Activated CD4-positive, alpha-beta T cell treated with anti-CD3 and anti-CD28 coated beads, Interleukin-2, amount 50 U/mL, for 4 hours (primary cell): ENCODE measurements at regions not wholly inside any gene's neighbourhood (a gene's known extent, or its start where the extent isn't known, plus 50 kb on each side); places are given as distances from the start of the nearest gene placed in this dataset.
"Not testable (repeated sequence)": the region's sequence is repeated elsewhere in the genome, so short reads cannot be mapped to it uniquely, and the experiment has no call there.

ENCODE experiments used
- DNase-seq, 2 experiments: peaks; one replicate each; pipeline ENCODE4 v3.0.0-alpha.2; 2020

DNA sequence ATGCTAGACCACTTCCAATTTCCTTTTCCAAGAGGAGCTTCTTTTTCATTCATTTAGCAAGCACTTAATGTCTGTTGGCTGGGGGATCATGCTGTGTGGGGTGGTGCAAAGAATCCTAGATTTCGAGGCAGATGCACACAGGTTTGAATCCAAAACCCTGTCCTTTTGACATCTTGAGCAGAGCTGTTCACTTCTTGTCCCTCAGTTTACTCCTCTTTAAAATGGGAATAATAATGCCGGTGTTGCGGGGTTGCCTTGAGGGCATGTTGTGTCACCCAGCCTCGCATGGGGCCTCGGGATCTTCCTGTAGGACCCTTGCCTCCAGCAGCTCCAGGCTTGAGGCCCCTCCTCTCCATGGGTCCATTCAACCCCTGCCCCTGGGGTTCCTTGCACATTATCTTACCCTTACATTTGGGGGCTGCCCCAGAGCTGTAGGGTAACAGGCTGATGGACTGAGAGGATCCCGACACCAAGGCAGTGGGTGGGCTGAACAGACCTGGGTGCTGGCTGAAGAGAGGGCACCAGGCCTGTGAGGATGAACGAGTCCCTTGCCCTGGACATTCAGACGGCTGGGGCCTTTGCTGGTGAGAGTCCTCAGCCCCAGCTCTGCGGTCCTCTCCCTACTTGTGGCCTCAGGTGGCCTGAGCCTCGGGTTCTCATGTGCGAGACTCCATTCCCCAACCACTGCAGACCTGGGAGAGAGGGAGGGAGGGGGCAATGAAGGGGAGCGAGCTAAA lies 145.8 kb downstream of the BARX1 start:
- DNase-seq: no peak

- no peak for DNase-seq
Measured at GRCh38 chr9:93808115-93809029, 146.8 kb downstream of the BARX1 start.

DNA sequence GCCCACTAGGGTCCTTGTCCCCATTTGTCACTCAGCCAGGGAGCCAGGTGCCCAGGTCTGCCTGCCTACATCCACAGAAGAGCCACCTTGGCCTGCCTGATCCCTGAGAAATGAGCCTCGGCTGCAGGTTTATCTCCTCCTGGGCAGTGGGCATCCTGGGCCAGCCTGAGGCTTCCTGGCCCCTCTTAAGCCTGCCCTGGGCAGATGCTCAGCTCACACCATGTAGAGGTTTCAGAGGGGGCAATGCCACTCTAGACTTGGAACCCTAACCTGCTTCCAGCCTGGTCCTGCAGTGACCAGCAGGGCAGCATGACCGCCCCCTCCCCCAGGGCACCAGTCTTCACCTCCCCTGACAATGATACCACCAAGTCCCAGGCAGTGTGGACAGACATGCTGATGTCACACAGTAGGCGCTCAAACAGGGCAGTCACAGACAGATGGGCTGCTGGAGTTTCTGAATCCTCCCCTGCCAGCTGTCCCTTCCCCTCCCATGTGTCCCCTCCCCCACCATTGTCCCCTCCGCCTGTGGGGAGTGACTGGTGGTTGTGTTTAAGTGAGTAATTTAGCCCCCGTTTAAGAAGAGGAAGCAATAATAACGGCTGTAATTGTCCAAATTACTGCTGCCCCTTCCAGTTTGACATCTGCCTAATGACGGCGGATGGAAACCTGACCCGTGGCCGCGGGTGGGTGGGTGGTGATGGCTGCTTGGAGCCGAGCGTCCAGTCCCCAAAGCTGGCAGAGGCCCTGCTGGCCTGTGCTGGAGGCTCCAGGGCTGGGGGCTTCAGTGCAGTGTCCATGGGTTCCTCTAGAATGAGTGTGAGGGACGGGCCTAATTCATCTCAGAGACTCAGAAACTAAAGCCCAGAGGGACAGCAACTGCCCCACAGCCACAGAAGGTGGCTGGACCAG lies 147.7 kb downstream of the BARX1 start:
- no peak for DNase-seq

- DNase-seq: no peak
Measured at GRCh38 chr9:93801581-93802284, 153.4 kb downstream of the BARX1 start.

DNA sequence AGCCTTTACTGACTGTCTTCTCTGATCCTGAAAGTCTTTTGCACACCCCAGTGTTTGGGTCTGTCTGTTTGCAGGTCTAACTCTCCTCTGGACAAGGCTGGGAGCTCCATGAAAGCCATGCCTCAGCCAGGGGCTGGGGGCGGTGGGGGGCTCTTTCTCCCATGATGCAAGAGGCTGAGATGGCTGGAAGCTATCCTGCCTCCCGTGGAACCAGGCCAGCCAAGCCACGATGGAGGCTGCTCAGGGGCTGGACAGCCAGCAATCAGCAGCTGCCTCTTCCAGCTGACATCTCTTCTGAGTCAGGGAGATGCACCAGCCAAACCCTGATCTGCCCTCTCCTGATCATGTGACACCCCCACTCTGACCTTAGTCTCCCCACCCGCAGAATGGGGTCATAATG lies 154.0 kb downstream of the BARX1 start:
- no peak for DNase-seq

DNA sequence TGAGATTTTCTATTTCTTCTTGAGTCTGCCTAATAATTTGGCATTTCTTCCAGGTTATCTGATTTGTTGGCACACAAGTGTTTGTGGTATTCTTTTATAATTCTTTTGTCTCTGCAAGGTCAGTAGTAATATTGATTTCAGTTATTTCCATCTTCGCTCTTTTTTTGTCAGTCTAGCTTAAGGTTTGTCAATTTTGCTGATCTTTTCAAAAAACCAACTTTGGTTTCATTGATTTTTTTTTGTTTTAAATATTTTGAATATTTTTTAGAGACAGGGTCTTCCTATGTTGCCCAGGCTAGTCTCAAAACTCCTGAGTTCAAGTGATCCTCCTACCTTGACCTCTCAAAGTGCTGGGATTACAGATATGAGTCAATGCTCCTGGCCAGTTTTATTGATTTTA lies 162.8 kb downstream of the BARX1 start:
- no peak for DNase-seq

DNA sequence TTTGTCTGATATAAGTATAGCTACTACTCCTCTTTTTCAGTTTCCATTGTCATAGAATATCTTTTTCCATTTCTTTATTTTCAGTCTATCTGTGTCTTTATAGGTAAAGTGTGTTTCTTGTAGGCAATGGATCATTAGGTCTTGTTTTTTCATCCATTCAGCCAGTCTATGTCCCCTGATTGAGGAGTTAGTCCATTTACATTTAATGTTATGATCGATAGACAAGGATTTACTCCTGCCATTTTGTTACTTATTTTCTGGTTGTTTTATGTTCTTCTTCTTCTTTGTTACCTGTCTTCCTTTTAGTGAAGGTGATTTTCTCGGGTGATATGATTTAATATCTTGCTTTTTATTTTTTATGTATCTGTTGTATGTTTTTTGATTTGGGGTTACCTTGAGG lies 169.0 kb downstream of the BARX1 start:
- no peak for DNase-seq

DNA sequence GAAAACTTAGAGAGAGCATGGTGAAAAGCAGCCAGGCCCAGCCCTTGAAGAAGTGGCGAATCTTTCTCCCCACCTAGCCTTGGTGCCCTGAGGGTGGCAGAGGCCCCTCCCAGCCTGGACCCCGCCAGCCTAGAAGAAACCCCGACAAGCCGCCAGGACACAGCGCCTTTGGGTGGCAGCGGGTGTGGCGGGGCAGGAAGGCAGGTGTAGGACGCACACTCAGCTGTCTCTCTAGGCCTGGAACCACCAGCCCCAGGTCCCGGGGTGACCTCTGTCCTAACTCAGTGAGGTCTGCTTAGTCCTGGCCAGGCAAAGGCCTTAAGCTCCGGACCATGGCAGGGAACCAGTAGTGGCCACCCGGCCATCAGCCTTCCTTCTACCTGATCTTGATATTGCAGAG lies 178.3 kb downstream of the BARX1 start:
- no peak for DNase-seq

DNA sequence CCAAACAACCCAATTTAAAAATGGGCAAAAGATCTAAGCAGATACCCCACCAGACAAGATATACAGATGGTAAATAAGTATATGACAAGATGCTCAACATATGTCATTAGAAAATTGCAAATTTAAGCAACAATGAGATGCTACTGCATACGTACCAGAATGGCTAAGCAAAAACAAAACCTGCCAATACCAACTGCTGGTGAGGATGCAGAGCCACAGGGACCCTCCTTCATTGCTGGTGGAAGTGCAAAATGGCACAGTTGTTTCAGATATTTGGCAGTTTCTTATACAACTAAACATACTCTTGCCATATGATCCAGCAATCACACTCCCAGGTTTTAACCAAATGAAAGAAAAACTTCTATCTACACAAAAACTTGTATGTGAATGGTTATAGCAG lies 178.9 kb downstream of the BARX1 start:
- DNase-seq: no peak

DNA sequence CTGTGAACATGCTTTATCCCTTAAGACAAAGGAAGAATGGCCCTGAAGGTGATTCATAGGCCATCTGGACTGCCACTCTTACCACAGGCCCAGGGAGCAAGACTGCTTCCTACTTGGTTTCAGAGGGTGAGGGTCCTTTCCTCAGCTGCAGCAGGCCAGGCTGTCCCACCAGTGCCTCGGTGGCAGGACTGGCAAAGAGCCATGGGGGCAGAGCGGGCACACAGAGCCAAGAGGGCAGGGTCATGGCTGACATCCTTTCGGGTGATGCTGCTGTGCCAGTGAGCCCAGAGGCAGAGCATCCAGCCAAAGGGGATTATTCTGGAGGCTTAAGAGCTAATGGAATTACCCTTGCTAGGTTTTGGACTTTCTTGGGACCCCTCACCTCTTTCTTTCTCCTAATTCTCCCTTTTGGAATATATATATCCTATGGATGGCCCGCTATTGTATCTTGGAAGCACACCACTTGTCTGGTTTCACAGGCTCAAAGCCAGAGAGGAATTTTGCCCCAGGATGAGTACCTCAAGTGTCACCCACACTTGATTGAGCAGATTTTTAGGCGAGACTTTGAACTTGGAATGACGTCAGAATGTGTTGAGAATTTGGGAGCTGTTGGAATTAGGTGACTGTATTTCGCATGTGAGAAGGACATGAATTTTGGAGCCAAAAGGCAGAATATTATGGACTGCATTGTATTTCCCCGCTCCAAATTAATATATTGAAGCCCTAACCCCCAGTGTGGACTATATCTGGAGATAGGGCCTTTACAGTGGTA lies 180.6 kb downstream of the BARX1 start:
- no peak for DNase-seq

- no peak for DNase-seq
Measured at GRCh38 chr9:93771276-93771675, 183.9 kb downstream of the BARX1 start.

DNA sequence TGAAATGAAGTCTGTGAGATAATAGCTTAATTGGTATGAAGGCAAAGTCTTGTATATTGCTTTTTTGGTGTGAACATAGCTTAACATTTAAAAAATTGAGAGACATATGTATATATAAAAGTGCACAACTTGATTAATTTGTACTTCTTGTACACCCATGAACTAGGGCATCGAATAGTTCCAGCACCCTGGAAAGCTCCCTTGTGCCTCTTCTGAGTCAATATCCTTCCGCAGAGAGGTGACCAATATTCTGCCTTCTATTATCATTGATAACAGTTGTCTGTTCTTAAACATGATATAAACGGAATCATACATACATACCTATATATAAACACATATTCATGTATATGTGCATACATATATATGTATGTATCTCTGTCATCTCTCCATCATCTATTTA lies 185.4 kb downstream of the PHF2 start:
- no peak for DNase-seq

DNA sequence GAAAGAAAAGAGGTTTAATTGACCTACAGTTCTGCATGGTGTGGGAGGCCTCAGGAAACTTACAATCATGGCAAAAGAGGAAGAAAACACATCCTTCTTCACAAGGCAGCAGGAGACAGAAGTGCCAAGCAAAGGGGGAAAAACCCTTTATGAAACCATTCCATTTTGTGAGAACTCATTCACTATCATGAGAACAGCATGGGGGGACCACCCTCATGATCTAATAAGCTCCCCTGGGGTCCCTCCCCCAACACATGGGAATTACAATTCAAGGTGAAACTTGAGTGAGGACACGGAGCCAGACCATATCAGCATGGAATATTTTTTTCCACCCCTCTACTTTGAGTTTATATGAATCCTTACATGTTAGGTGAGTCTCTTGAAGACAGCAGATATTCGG lies 173.7 kb downstream of the PHF2 start:
- DNase-seq: no peak

- not testable (repeated sequence) for DNase-seq
Measured at GRCh38 chr9:93748827-93749226, 172.4 kb downstream of the PHF2 start.

DNA sequence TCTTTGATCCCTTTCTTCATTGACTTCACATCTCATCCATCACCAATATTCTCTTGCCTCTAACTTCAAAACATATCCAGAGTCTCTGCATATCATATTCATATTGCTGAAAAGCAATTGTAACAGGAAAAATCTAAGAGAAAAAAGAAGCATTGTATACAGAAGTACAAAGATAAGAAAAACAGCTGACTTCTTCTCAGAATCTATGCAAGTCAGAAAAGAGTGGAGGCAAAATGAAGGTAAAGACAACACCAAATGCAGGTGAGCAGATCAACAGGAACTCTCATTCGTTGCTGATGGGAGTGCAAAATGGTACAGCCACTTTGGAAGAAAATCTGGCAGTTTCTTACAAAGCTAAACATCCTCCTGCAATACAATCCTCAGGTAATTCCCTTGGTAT lies 155.6 kb downstream of the PHF2 start:
- no peak for DNase-seq

GRCh38 chr9:93730648-93731047 lies 154.3 kb downstream of the PHF2 start:
- no peak for DNase-seq

DNA sequence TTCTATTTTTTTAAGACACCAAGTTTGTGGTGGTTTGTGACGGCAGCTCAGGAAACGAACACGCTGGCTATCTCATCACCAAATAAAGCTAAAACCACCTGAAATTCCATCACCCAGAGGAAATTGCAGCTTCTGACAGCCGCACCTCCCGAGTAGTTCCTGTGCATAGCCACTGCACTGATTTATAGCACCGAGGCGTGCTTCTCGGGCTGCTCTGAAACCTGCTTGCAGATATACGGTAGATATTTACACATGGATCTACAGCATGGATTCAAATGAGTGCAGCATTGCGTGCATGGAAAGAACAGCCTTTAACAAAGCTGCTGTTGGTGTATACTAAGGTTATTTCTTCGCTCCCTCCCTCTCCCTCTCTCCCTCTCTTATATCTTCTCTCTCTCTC lies 153.8 kb downstream of the PHF2 start:
- no peak for DNase-seq
